Ecto neural progenitor cell (in vitro differentiated cells): ENCODE measurements at regions not wholly inside any gene's neighbourhood (a gene's known extent, or its start where the extent isn't known, plus 50 kb on each side); places are given as distances from the start of the nearest gene placed in this dataset.
"Not testable (repeated sequence)": the region's sequence is repeated elsewhere in the genome, so short reads cannot be mapped to it uniquely, and the experiment has no call there.

Source experiments
- DNase-seq: peaks from one replicate; pipeline ENCODE4 v3.0.0-alpha.2; 2018; ENCODE audit warnings: low spot score

- no peak for DNase-seq
Measured at GRCh38 chr22:25395915-25396314, 168.6 kb upstream of the GRK3 start.

DNA sequence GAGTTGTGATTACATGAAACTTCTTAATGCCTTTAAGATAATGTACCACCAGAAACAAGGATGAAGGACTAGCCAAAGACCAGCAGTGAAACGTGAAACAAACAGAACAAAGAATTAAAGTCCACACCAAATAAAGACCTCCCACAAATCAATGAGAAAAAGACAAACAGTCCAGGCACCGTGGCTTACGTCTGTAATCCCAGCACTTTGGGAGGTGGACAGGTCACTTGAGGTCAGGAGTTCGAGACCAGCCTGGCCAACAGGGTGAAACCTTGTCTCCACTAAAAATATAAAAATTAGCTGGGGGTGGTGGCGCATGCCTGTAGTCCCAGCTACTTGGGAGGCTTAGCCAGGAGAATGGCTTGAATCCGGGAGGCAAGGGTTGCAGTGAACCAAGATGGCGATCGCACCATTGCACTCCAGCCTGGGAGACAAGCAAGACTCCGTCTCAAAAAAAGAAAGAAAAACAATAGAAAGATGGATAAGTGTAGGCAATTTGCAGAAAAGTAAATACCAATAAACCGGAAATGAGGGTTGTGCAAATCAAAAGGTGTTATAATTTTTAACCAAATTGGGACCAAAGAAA lies 167.8 kb upstream of the GRK3 start:
- DNase-seq, result no peak

GRCh38 chr22:25397616-25398015 lies 166.9 kb upstream of the GRK3 start:
- DNase-seq, result no peak

- not testable (repeated sequence) for DNase-seq
Measured at GRCh38 chr22:25398591-25399062, 165.8 kb upstream of the GRK3 start.

DNA sequence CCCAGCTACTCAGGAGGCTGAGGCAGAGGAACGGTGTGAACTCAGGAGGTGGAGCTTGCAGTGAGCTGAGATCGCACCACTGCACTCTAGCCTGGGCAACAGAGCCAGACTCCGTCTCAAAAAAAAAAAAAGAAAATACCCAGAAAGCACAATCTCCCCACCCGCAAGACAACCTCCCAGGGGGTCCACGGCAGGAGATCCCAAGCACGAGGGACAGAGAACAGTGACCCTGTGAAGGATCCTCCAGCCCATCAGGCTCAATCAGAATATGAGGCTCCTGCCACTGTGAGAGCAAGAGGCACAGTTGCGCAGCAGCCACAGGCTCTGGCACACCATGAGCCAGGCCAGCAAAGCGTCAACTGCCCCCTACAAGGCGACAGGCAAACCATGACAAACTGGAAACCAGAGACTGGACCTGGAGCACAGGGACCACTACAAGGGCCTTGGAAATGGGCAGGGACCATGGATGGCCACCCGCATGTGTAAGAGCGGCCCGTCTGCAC lies 164.8 kb upstream of the GRK3 start:
- DNase-seq, result no peak

DNA sequence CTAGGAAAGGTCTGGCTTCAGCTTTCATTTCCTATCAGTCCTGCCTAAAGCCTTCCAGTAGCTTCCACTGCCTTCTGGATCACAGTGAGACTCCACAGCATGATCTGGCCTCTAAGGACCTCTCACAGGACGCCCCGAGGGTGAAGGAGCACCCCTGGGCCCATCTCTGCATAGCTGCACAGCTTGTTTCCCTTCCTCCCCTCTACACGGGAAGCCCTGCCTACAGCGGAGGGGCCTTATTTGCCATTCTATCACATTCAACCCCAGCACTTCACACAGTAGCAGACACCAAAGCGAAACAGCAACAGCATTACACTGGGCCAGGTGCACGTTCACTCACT lies 162.3 kb upstream of the GRK3 start:
- no peak for DNase-seq

GRCh38 chr22:25402501-25403283 lies 161.8 kb upstream of the GRK3 start:
- no peak for DNase-seq

DNA sequence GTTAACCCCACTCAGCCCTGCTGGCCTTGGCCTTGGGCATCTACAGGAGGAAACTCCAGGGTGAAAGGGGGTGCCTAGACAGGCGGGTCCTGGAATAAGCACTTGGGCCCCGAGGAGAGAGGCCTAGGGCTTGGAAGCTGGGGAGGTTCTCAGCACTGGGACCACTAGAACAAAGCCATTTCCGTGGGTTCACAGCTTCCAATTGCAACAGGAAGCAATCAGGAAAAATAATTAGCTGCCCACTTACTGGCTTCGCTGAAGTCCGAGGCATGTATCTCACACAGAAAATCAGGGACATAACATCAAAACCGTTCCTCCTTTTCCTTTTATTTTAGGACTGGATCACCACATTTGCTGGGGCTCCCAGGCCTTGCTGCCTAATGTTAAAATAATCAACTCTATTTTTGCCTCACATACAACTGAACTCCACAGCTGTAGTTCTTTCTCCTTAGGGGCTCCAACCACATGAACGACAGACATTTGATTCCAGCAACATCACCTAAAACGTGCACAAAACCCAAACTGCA lies 161.1 kb upstream of the GRK3 start:
- no peak for DNase-seq

- no peak for DNase-seq
Measured at GRCh38 chr22:25403811-25404471, 160.5 kb upstream of the GRK3 start.

DNA sequence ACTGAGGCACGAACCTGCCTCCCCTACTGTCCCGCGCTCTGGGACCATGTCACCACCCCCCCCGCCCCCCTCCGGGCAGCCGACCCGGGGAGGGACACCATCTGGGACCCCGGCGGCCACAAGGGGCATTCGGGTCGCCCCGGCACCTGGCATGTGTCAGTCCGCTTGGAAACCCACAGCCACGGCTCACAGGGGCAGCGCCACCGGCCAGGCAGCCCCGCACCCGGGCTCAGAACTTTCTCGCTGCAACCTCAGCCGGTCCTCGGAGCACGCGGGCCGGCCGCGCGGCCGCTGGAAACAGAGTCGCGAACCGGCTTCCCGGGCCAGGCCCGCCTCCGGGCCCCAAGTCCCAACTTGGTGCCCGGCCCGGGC lies 159.9 kb upstream of the GRK3 start:
- peak; percentile 67 for DNase-seq

- peak; percentile 68 for DNase-seq
Measured at GRCh38 chr22:25404928-25405816, 159.3 kb upstream of the GRK3 start.

GRCh38 chr22:25405841-25406509 lies 158.5 kb upstream of the GRK3 start:
- DNase-seq, result no peak

GRCh38 chr22:25406510-25407210 lies 157.8 kb upstream of the GRK3 start:
- DNase-seq, result no peak

- no peak for DNase-seq
Measured at GRCh38 chr22:25407226-25407858, 157.1 kb upstream of the GRK3 start.

GRCh38 chr22:25407859-25408229 lies 156.6 kb upstream of the GRK3 start:
- DNase-seq, result no peak

- DNase-seq, result no peak
Measured at GRCh38 chr22:25409240-25409639, 155.2 kb upstream of the GRK3 start.

DNA sequence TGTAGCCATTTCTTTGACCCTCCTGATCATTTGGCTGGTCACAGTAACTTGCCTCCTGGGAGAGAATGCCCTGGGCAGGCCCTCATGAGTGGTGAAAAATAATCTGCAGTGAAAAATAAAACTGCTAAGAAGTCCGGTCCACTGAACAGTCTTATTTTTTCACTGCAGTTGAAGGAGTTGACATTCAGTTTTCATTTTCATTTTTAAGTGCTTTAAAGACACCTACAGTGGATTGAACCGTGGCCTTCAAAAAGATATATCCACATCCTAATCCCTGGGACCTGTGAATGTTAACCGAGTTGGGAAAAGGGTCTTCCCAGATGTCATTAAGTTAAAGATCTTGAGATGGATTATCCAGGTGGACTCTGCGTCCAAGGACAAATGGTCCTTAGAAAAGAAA lies 153.6 kb upstream of the GRK3 start:
- no peak for DNase-seq

GRCh38 chr22:25413620-25414019 lies 150.9 kb upstream of the GRK3 start:
- DNase-seq, result no peak

GRCh38 chr22:25415731-25416130 lies 148.7 kb upstream of the GRK3 start:
- not testable (repeated sequence) for DNase-seq

DNA sequence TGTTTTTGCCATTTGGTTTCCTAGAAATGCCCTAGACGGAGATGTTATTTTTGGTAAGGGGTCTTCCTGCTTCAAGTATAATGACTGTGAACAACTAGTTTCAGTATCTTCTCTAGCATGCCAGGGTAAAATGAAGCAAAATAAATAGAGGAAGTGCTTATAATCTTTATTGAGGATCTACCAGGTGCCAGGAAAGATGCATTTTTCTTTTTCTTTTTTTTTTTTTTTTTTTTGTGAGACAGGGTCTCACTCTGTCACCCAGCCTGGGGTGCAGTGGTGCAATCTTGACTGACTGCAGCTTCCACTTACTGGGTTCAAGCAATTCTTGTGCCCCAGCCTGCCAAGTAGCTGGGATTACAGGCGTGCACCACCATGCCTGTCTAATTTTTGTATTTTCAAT lies 146.6 kb upstream of the GRK3 start:
- DNase-seq, result not testable (repeated sequence)
